SK-N-SH (cell line): ENCODE measurements at regions not wholly inside any gene's neighbourhood (a gene's known extent, or its start where the extent isn't known, plus 50 kb on each side); places are given as distances from the start of the nearest gene placed in this dataset.

Experiments used
- CTCF ChIA-PET: fragments of 300-600, 350-600 bp; formaldehyde crosslinking; extraction: SDS; loops from one replicate; lab custom pipeline; 2021; lab: Yijun Ruan, JAX
- POLR2A ChIA-PET: fragments of 350-600 bp; sonication (Branson Sonifier 250); formaldehyde crosslinking; extraction: SDS; loops from one replicate; lab custom pipeline; 2020; ENCODE audit warnings: antibody characterized with exemption, inconsistent platforms; lab: Yijun Ruan, JAX
- DNase-seq: peaks from one replicate; pipeline ENCODE4 v3.0.0; 2012
- H2AFZ ChIP-seq: fragments of 200-600 bp; sonication (generic); 2 replicates; pipeline ENCODE4 v1.8.1; 2016; ENCODE audit warnings: antibody characterized with exemption, mild to moderate bottlenecking, low read depth
- H3F3A ChIP-seq: fragments of 200-600 bp; sonication (generic); replicated peaks from 2 replicates; pipeline ENCODE3; 2016; ENCODE audit warnings: antibody characterized with exemption, mild to moderate bottlenecking; ENCODE audit not compliant: insufficient read depth
- H3K27ac ChIP-seq, 2 experiments: fragments of 200-500 bp in 1 of 2; fragments of 200-600 bp in 1 of 2; sonication (Bioruptor generic) in 1 of 2; sonication (generic), shearing (Covaris generic) in 1 of 2; 2 replicates each; pipeline versions ENCODE4 v1.5.1 to v1.6.1; 2014 to 2016; ENCODE audit warnings: low read depth in 2 of 2, inconsistent platforms in 1 of 2, low read length in 1 of 2, mild to moderate bottlenecking in 1 of 2, mixed read lengths in 1 of 2
- H3K27me3 ChIP-seq: fragments of 200-600 bp; sonication (generic), shearing (Covaris generic); 2 replicates; pipeline ENCODE4 v1.6.1; 2016; ENCODE audit warnings: mixed run types; ENCODE audit not compliant: insufficient read depth
- H3K36me3 ChIP-seq, 2 experiments: fragments of 200-500 bp in 1 of 2; fragments of 200-600 bp in 1 of 2; sonication (Bioruptor generic) in 1 of 2; sonication (generic) in 1 of 2; replicated peaks in 1 of 2; 2 replicates each; pipeline versions ENCODE3 to v1.5.1; 2014 to 2016; ENCODE audit warnings: low read length in 1 of 2, mild to moderate bottlenecking in 1 of 2; ENCODE audit not compliant: insufficient read depth in 2 of 2, control insufficient read depth in 1 of 2
- H3K4me1 ChIP-seq, 2 experiments: fragments of 200-500 bp in 1 of 2; fragments of 200-600 bp in 1 of 2; sonication (Bioruptor generic) in 1 of 2; sonication (generic), shearing (Covaris generic) in 1 of 2; 2 replicates each; pipeline versions ENCODE4 v1.5.1 to v1.6.1; 2014 to 2016; ENCODE audit warnings: low read depth in 1 of 2, low read length in 1 of 2, mixed run types in 1 of 2; ENCODE audit not compliant: insufficient read depth in 2 of 2, control insufficient read depth in 1 of 2
- H3K4me2 ChIP-seq: fragments of 200-600 bp; sonication (generic), shearing (Covaris generic); 2 replicates; pipeline ENCODE4 v1.6.1; 2017; ENCODE audit warnings: mixed run types
- H3K4me3 ChIP-seq, 2 experiments: fragments of 200-500 bp in 1 of 2; fragments of 200-600 bp in 1 of 2; sonication (Bioruptor generic) in 1 of 2; sonication (generic), shearing (Covaris generic) in 1 of 2; 2 replicates each; pipeline versions ENCODE4 v1.5.1 to v1.8.1; 2014 to 2016; ENCODE audit warnings: low read depth in 2 of 2, inconsistent platforms in 1 of 2, low read length in 1 of 2, mild to moderate bottlenecking in 1 of 2, mixed read lengths in 1 of 2, moderate library complexity in 1 of 2
- H3K79me2 ChIP-seq: fragments of 200-600 bp; sonication (generic); 2 replicates; pipeline ENCODE4 v1.8.1; 2017; ENCODE audit warnings: mild to moderate bottlenecking; ENCODE audit not compliant: insufficient read depth
- H3K9ac ChIP-seq: fragments of 200-600 bp; sonication (generic); 2 replicates; pipeline ENCODE4 v1.6.1; 2017; ENCODE audit warnings: mixed run types
- H3K9me2 ChIP-seq: fragments of 200-600 bp; sonication (generic); 2 replicates; pipeline ENCODE4 v1.6.1; 2017; ENCODE audit warnings: mixed run types
- H3K9me3 ChIP-seq: fragments of 200-600 bp; sonication (generic); 2 replicates; pipeline ENCODE4 v1.6.1; 2017; ENCODE audit warnings: mixed run types, mild to moderate bottlenecking, moderate library complexity
- H4K20me1 ChIP-seq: fragments of 200-600 bp; sonication (generic); 2 replicates; pipeline ENCODE4 v1.6.1; 2017; ENCODE audit warnings: mild to moderate bottlenecking, mixed run types; ENCODE audit not compliant: insufficient read depth
- CHD2 ChIP-seq: fragments of 150-350 bp; IDR thresholded peaks from 2 replicates; pipeline ENCODE4 v1.6.1; 2018; ENCODE audit warnings: low read length; ENCODE audit not compliant: partially characterized antibody
- ELF1 ChIP-seq: IDR thresholded peaks from 2 replicates; pipeline ENCODE4 v1.4.0; 2012
- EP300 ChIP-seq, 2 experiments: IDR thresholded peaks; 2 replicates each; pipeline versions ENCODE4 v1.4.0 to v1.6.1; 2012; ENCODE audit warnings: borderline replicate concordance in 1 of 2, low read depth in 1 of 2, low read length in 1 of 2
- EZH2phosphoT487 ChIP-seq: fragments of 200-600 bp; sonication (generic); IDR thresholded peaks from 2 replicates; pipeline ENCODE4 v1.6.1; 2017; ENCODE audit warnings: low read depth, mixed run types, mild to moderate bottlenecking, antibody characterized with exemption, moderate library complexity, borderline replicate concordance
- FOXJ3 ChIP-seq: sonication (generic); formaldehyde crosslinking; IDR thresholded peaks from 2 replicates; pipeline ENCODE4 v1.5.1; 2020; ENCODE audit warnings: mild to moderate bottlenecking, missing genetic modification reagents
- GABPA ChIP-seq: IDR thresholded peaks from 2 replicates; pipeline ENCODE4 v1.4.0; 2012; ENCODE audit warnings: low read depth, mild to moderate bottlenecking
- GATA2 ChIP-seq: sonication (generic); formaldehyde crosslinking; IDR thresholded peaks from 2 replicates; pipeline ENCODE4 v1.5.0; 2020; ENCODE audit warnings: mild to moderate bottlenecking, missing genetic modification reagents
- JUND ChIP-seq: IDR thresholded peaks from 2 replicates; pipeline ENCODE4 v1.4.0; 2012
- MXI1 ChIP-seq: IDR thresholded peaks from 2 replicates; pipeline ENCODE4 v1.6.1; 2012; ENCODE audit warnings: mild to moderate bottlenecking, low read depth, low read length, improper control_type of control experiment
- PBX3 ChIP-seq: IDR thresholded peaks from 2 replicates; pipeline ENCODE4; 2012
- RAD21 ChIP-seq: IDR thresholded peaks from 2 replicates; pipeline ENCODE4 v1.6.1; 2012; ENCODE audit warnings: mild to moderate bottlenecking, low read length
- RCOR1 ChIP-seq: fragments of 150-350 bp; IDR thresholded peaks from 2 replicates; pipeline ENCODE4 v1.6.1; 2017; ENCODE audit warnings: antibody characterized with exemption, low read length
- REST ChIP-seq: IDR thresholded peaks from 2 replicates; pipeline ENCODE4 v1.6.1; 2012; ENCODE audit warnings: mild to moderate bottlenecking, low read depth, low read length, moderate library complexity
- RXRA ChIP-seq: IDR thresholded peaks from 2 replicates; pipeline ENCODE4 v1.4.0; 2012; ENCODE audit warnings: low read depth, mild to moderate bottlenecking, borderline replicate concordance
- SMC3 ChIP-seq: IDR thresholded peaks from 2 replicates; pipeline ENCODE4 v1.6.1; 2012; ENCODE audit warnings: low read depth, low read length, improper control_type of control experiment
- TAF1 ChIP-seq: IDR thresholded peaks from 2 replicates; pipeline ENCODE4 v1.6.1; 2012; ENCODE audit warnings: low read depth, mild to moderate bottlenecking, low read length, moderate library complexity, borderline replicate concordance
- TCF12 ChIP-seq: IDR thresholded peaks from 2 replicates; pipeline ENCODE4 v1.4.0; 2012
- WGBS: methylation state at CpG from one replicate; pipeline ENCODE4 v1.1.6; 2017; ENCODE audit warnings: low lambda C conversion rate; 5-methylcytosine and 5-hydroxymethylcytosine counted together

GRCh38 chr2:88254437-88255091 lies 84.4 kb downstream of the THNSL2 start:
- H3K4me1 ChIP-seq, result peaks cover 0 to 5% of the 10 kb centered on the region in 2 experiments; a peak in 1 of 4 replicates
- H3K4me3 ChIP-seq, result no peak overlapping the region
- H3K9me3 ChIP-seq, result no peaks in the 10 kb centered on the region
- H3K79me2 ChIP-seq, result no peaks in the 10 kb centered on the region
- ChIA-PET POLR2A (no interaction called here), CTCF (no interaction called here)
- H2AFZ ChIP-seq, result no peak overlapping the region
- no peaks in the 10 kb centered on the region for H3K9me2 ChIP-seq
- 40% methylated on average over 3 of the region's 3 CpGs for WGBS
- H3F3A ChIP-seq, result no peaks in the 10 kb centered on the region
- H3K9ac ChIP-seq, result no peak overlapping the region
- no peaks in the 10 kb centered on the region for H3K36me3 ChIP-seq
- H3K27ac ChIP-seq, result no peak overlapping the region
- TF ChIP-seq GATA2 (CRISPR knock-in tag) (no peak), EZH2phosphoT487 (no peak), EP300 (IDR thresholded peaks at IDR 0.05; ENCODE audit: borderline replicate concordance in 1 of 2, low read depth in 1 of 2, low read length in 1 of 2) (no peak), ELF1 (no peak), RAD21 (no peak), CHD2 (no peak), FOXJ3 (CRISPR knock-in tag) (no peak), RXRA (no peak), REST (no peak), SMC3 (no peak), RCOR1 (no peak), TCF12 (no peak), MXI1 (no peak), GABPA (no peak)
- H3K27me3 ChIP-seq, result no peaks in the 10 kb centered on the region
- no peak for DNase-seq
- H4K20me1 ChIP-seq, result no peaks in the 10 kb centered on the region
- H3K4me2 ChIP-seq, result no peak overlapping the region

- Histone ChIP-seq H3K4me1 (peaks cover 0 to 5% of the 10 kb centered on the region in 2 experiments; a peak in 1 of 4 replicates), H3K36me3 (no peaks in the 10 kb centered on the region), H3F3A (no peaks in the 10 kb centered on the region), H3K4me2 (no peak overlapping the region), H4K20me1 (no peaks in the 10 kb centered on the region), H2AFZ (no peak overlapping the region), H3K79me2 (no peaks in the 10 kb centered on the region), H3K27me3 (no peaks in the 10 kb centered on the region), H3K9ac (no peak overlapping the region), H3K9me2 (no peaks in the 10 kb centered on the region), H3K4me3 (no peak overlapping the region), H3K27ac (no peak overlapping the region), H3K9me3 (no peaks in the 10 kb centered on the region)
- TF ChIP-seq PBX3 (no peak), JUND (no peak), FOXJ3 (CRISPR knock-in tag) (no peak), TAF1 (no peak)
- CTCF ChIA-PET, result no interaction called here
- no peak for DNase-seq
- WGBS, result 40% methylated on average over 1 of the region's 1 CpG
- POLR2A ChIA-PET, result no interaction called here
Measured at GRCh38 chr2:88253997-88254396, 83.9 kb downstream of the THNSL2 start.
